GM23338 (cell line): ENCODE measurements at regions not wholly inside any gene's neighbourhood (a gene's known extent, or its start where the extent isn't known, plus 50 kb on each side); places are given as distances from the start of the nearest gene placed in this dataset.

Experiments used
- ATAC-seq: fragments of 200-7000 bp; cut with Tn5 transposase; 3 replicates; pipeline ENCODE4 v1.9.1; 2020
- DNase-seq: peaks from one replicate; pipeline ENCODE4 v3.0.0-alpha.2; 2015; ENCODE audit warnings: low spot score
- H2AFZ ChIP-seq: fragments of 200-600 bp; sonication (generic); 2 replicates; pipeline ENCODE4 v1.8.0; 2016; ENCODE audit warnings: antibody characterized with exemption, mild to moderate bottlenecking, moderate library complexity
- H3F3A ChIP-seq: fragments of 200-600 bp; sonication (generic); replicated peaks from 2 replicates; pipeline ENCODE4 v1.8.0; 2017; ENCODE audit warnings: antibody characterized with exemption, mixed run types, low read depth
- H3K27ac ChIP-seq: fragments of 200-600 bp; sonication (generic); 2 replicates; pipeline ENCODE4 v1.6.1; 2016; ENCODE audit warnings: low read depth
- H3K27me3 ChIP-seq: fragments of 200-600 bp; sonication (generic); 2 replicates; pipeline ENCODE4 v1.8.0; 2016; ENCODE audit warnings: mild to moderate bottlenecking, mixed run types, moderate library complexity; ENCODE audit not compliant: insufficient read depth
- H3K36me3 ChIP-seq: fragments of 200-600 bp; sonication (generic); 2 replicates; pipeline ENCODE4 v1.8.0; 2016; ENCODE audit warnings: mild to moderate bottlenecking; ENCODE audit not compliant: insufficient read depth
- H3K4me1 ChIP-seq: fragments of 200-600 bp; sonication (generic); 2 replicates; pipeline ENCODE4 v1.8.0; 2016; ENCODE audit warnings: mild to moderate bottlenecking, moderate library complexity; ENCODE audit not compliant: insufficient read depth
- H3K4me2 ChIP-seq: fragments of 200-600 bp; sonication (generic); 2 replicates; pipeline ENCODE4 v1.7.1; 2017; ENCODE audit warnings: mixed run types
- H3K4me3 ChIP-seq: fragments of 200-600 bp; sonication (generic); 2 replicates; pipeline ENCODE4 v1.6.1; 2016; ENCODE audit warnings: mixed run types
- H3K79me2 ChIP-seq: fragments of 200-600 bp; sonication (generic); replicated peaks from 2 replicates; pipeline ENCODE4 v1.8.0; 2017; ENCODE audit warnings: mild to moderate bottlenecking; ENCODE audit not compliant: insufficient read depth
- H3K9me2 ChIP-seq: fragments of 200-600 bp; sonication (generic); 2 replicates; pipeline ENCODE4 v1.8.0; 2017; ENCODE audit not compliant: insufficient read depth
- H4K20me1 ChIP-seq: fragments of 200-600 bp; sonication (generic); replicated peaks from 2 replicates; pipeline ENCODE4 v1.8.0; 2017; ENCODE audit warnings: mild to moderate bottlenecking; ENCODE audit not compliant: insufficient read depth
- H3K27ac Mint-ChIP-seq: 2 replicates; pipeline ENCODE4 v1.8.0; 2020; ENCODE audit warnings: inconsistent platforms, mild to moderate bottlenecking, moderate library complexity, mixed read lengths
- H3K27me3 Mint-ChIP-seq: 3 replicates; pipeline ENCODE4 v1.8.0; 2022; ENCODE audit warnings: low read depth, mild to moderate bottlenecking, moderate library complexity, mixed read lengths, inconsistent platforms; ENCODE audit not compliant: insufficient read depth, poor library complexity
- H3K36me3 Mint-ChIP-seq: 3 replicates; pipeline ENCODE4 v1.8.0; 2021; ENCODE audit warnings: low read depth, mild to moderate bottlenecking, inconsistent platforms, moderate library complexity, mixed read lengths
- H3K4me1 Mint-ChIP-seq: 3 replicates; pipeline ENCODE4 v1.8.0; 2020; ENCODE audit warnings: mild to moderate bottlenecking, inconsistent platforms, mixed read lengths
- H3K4me3 Mint-ChIP-seq: 3 replicates; pipeline ENCODE4 v1.8.0; 2021; ENCODE audit warnings: moderate library complexity, mild to moderate bottlenecking, inconsistent platforms, mixed read lengths
- H3K9me3 Mint-ChIP-seq: 3 replicates; pipeline ENCODE4 v1.8.0; 2020; ENCODE audit warnings: moderate library complexity, mild to moderate bottlenecking, inconsistent platforms, mixed read lengths
- CREB1 ChIP-seq: fragments of 250-450 bp; sonication (Bioruptor Pico); IDR thresholded peaks from 2 replicates; pipeline ENCODE4 v1.5.0; 2020; ENCODE audit warnings: low read depth, mild to moderate bottlenecking, moderate library complexity
- EZH2 ChIP-seq: fragments of 200-600 bp; sonication (generic); IDR thresholded peaks from one replicate; pipeline ENCODE4 v1.8.0; 2017; ENCODE audit warnings: antibody characterized with exemption, mild to moderate bottlenecking, low read depth; ENCODE audit not compliant: unreplicated experiment
- EZH2phosphoT487 ChIP-seq: fragments of 200-600 bp; sonication (generic); IDR thresholded peaks from one replicate; pipeline ENCODE4 v1.8.1; 2018; ENCODE audit warnings: antibody characterized with exemption; ENCODE audit not compliant: unreplicated experiment
- JUNB ChIP-seq: IDR thresholded peaks from one replicate; pipeline ENCODE4 v1.6.1; 2016; ENCODE audit warnings: antibody characterized with exemption; ENCODE audit not compliant: unreplicated experiment
- NANOG ChIP-seq: IDR thresholded peaks from 2 replicates; pipeline ENCODE4 v1.6.1; 2016; ENCODE audit warnings: antibody characterized with exemption, borderline replicate concordance
- POLR2AphosphoS5 ChIP-seq: IDR thresholded peaks from 2 replicates; pipeline ENCODE4 v1.6.1; 2016; ENCODE audit warnings: antibody characterized with exemption, low read depth
- STAT1 ChIP-seq: IDR thresholded peaks from one replicate; pipeline ENCODE4 v1.6.1; 2016; ENCODE audit warnings: antibody characterized with exemption; ENCODE audit not compliant: unreplicated experiment
- ZNF114 ChIP-seq: fragments of 250-450 bp; sonication (Bioruptor Pico); IDR thresholded peaks from 2 replicates; pipeline ENCODE4 v1.5.0; 2020; ENCODE audit warnings: mild to moderate bottlenecking, moderate library complexity
- ZNF331 ChIP-seq: fragments of 250-450 bp; sonication (Bioruptor Pico); IDR thresholded peaks from 2 replicates; pipeline ENCODE4 v1.5.0; 2020; ENCODE audit warnings: low read depth, mild to moderate bottlenecking, moderate library complexity
- TF ChIP-seq, protein P1 (sequence below): IDR thresholded peaks from 2 replicates; pipeline ENCODE4 v1.6.1; 2016; ENCODE audit warnings: antibody characterized with exemption
- TF ChIP-seq, protein P2 (sequence below), 2 experiments: fragments of 200-600 bp in 1 of 2; sonication (generic) in 1 of 2; conservative IDR thresholded peaks; 2 replicates each; pipeline versions ENCODE4 v1.5.1 to v1.6.1; 2016 to 2017; ENCODE audit warnings: antibody characterized with exemption in 2 of 2, low read depth in 2 of 2, mild to moderate bottlenecking in 2 of 2, moderate library complexity in 1 of 2
- TF ChIP-seq, protein P3 (sequence below): IDR thresholded peaks from one replicate; pipeline ENCODE4 v1.6.1; 2018; ENCODE audit warnings: antibody characterized with exemption; ENCODE audit not compliant: unreplicated experiment
- TF ChIP-seq, protein P4 (sequence below): fragments of 250-450 bp; sonication (Bioruptor Pico); IDR thresholded peaks from 2 replicates; pipeline ENCODE4 v1.5.0; 2020; ENCODE audit warnings: mild to moderate bottlenecking, moderate library complexity

DNA sequence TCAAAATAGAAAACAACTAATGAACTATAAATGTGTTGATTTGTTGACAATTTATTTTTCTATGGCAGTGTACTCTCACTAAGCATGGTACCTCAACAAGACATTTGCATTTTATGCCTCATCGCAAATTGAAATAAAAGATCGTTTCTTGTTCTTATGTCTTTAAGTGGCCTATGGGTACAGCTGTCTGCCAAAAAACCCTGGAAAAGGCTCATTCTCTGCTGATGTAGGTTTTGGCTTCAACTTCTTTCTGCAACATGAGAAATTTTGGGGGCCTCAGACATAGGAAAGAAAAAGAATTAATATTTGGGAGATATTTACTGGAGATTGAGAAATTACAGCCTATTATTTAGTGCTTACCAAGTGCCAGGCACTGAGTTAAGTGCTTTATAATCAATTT, 205.1 kb upstream of the DPP10 start:
- no peak overlapping the region for H3K27ac Mint-ChIP-seq
- H3K4me3 ChIP-seq, result no peak overlapping the region
- no peaks in the 10 kb centered on the region for H3K9me2 ChIP-seq
- H3F3A ChIP-seq, result no peaks in the 10 kb centered on the region
- no peak overlapping the region for H3K4me2 ChIP-seq
- H3K4me1 ChIP-seq, result no peaks in the 10 kb centered on the region
- H3K36me3 Mint-ChIP-seq, result peaks cover 5% of the 10 kb centered on the region
- no peaks in the 10 kb centered on the region for H4K20me1 ChIP-seq
- DNase-seq (no peak), ATAC-seq (no peak)
- TF ChIP-seq, protein P1, sequence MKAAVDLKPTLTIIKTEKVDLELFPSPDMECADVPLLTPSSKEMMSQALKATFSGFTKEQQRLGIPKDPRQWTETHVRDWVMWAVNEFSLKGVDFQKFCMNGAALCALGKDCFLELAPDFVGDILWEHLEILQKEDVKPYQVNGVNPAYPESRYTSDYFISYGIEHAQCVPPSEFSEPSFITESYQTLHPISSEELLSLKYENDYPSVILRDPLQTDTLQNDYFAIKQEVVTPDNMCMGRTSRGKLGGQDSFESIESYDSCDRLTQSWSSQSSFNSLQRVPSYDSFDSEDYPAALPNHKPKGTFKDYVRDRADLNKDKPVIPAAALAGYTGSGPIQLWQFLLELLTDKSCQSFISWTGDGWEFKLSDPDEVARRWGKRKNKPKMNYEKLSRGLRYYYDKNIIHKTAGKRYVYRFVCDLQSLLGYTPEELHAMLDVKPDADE, result no peak
- no peak for TF ChIP-seq ZNF331
- no peak for TF ChIP-seq POLR2AphosphoS5
- TF ChIP-seq, protein P2, sequence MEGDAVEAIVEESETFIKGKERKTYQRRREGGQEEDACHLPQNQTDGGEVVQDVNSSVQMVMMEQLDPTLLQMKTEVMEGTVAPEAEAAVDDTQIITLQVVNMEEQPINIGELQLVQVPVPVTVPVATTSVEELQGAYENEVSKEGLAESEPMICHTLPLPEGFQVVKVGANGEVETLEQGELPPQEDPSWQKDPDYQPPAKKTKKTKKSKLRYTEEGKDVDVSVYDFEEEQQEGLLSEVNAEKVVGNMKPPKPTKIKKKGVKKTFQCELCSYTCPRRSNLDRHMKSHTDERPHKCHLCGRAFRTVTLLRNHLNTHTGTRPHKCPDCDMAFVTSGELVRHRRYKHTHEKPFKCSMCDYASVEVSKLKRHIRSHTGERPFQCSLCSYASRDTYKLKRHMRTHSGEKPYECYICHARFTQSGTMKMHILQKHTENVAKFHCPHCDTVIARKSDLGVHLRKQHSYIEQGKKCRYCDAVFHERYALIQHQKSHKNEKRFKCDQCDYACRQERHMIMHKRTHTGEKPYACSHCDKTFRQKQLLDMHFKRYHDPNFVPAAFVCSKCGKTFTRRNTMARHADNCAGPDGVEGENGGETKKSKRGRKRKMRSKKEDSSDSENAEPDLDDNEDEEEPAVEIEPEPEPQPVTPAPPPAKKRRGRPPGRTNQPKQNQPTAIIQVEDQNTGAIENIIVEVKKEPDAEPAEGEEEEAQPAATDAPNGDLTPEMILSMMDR (conservative IDR thresholded peaks at IDR 0.05; ENCODE audit: low read depth in 2 of 2), result no peak
- TF ChIP-seq, protein P3, sequence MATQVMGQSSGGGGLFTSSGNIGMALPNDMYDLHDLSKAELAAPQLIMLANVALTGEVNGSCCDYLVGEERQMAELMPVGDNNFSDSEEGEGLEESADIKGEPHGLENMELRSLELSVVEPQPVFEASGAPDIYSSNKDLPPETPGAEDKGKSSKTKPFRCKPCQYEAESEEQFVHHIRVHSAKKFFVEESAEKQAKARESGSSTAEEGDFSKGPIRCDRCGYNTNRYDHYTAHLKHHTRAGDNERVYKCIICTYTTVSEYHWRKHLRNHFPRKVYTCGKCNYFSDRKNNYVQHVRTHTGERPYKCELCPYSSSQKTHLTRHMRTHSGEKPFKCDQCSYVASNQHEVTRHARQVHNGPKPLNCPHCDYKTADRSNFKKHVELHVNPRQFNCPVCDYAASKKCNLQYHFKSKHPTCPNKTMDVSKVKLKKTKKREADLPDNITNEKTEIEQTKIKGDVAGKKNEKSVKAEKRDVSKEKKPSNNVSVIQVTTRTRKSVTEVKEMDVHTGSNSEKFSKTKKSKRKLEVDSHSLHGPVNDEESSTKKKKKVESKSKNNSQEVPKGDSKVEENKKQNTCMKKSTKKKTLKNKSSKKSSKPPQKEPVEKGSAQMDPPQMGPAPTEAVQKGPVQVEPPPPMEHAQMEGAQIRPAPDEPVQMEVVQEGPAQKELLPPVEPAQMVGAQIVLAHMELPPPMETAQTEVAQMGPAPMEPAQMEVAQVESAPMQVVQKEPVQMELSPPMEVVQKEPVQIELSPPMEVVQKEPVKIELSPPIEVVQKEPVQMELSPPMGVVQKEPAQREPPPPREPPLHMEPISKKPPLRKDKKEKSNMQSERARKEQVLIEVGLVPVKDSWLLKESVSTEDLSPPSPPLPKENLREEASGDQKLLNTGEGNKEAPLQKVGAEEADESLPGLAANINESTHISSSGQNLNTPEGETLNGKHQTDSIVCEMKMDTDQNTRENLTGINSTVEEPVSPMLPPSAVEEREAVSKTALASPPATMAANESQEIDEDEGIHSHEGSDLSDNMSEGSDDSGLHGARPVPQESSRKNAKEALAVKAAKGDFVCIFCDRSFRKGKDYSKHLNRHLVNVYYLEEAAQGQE, result no peak
- no peak for TF ChIP-seq JUNB
- no peak for TF ChIP-seq EZH2phosphoT487
- TF ChIP-seq ZNF114 (CRISPR knock-in tag), result no peak
- TF ChIP-seq, protein P4, sequence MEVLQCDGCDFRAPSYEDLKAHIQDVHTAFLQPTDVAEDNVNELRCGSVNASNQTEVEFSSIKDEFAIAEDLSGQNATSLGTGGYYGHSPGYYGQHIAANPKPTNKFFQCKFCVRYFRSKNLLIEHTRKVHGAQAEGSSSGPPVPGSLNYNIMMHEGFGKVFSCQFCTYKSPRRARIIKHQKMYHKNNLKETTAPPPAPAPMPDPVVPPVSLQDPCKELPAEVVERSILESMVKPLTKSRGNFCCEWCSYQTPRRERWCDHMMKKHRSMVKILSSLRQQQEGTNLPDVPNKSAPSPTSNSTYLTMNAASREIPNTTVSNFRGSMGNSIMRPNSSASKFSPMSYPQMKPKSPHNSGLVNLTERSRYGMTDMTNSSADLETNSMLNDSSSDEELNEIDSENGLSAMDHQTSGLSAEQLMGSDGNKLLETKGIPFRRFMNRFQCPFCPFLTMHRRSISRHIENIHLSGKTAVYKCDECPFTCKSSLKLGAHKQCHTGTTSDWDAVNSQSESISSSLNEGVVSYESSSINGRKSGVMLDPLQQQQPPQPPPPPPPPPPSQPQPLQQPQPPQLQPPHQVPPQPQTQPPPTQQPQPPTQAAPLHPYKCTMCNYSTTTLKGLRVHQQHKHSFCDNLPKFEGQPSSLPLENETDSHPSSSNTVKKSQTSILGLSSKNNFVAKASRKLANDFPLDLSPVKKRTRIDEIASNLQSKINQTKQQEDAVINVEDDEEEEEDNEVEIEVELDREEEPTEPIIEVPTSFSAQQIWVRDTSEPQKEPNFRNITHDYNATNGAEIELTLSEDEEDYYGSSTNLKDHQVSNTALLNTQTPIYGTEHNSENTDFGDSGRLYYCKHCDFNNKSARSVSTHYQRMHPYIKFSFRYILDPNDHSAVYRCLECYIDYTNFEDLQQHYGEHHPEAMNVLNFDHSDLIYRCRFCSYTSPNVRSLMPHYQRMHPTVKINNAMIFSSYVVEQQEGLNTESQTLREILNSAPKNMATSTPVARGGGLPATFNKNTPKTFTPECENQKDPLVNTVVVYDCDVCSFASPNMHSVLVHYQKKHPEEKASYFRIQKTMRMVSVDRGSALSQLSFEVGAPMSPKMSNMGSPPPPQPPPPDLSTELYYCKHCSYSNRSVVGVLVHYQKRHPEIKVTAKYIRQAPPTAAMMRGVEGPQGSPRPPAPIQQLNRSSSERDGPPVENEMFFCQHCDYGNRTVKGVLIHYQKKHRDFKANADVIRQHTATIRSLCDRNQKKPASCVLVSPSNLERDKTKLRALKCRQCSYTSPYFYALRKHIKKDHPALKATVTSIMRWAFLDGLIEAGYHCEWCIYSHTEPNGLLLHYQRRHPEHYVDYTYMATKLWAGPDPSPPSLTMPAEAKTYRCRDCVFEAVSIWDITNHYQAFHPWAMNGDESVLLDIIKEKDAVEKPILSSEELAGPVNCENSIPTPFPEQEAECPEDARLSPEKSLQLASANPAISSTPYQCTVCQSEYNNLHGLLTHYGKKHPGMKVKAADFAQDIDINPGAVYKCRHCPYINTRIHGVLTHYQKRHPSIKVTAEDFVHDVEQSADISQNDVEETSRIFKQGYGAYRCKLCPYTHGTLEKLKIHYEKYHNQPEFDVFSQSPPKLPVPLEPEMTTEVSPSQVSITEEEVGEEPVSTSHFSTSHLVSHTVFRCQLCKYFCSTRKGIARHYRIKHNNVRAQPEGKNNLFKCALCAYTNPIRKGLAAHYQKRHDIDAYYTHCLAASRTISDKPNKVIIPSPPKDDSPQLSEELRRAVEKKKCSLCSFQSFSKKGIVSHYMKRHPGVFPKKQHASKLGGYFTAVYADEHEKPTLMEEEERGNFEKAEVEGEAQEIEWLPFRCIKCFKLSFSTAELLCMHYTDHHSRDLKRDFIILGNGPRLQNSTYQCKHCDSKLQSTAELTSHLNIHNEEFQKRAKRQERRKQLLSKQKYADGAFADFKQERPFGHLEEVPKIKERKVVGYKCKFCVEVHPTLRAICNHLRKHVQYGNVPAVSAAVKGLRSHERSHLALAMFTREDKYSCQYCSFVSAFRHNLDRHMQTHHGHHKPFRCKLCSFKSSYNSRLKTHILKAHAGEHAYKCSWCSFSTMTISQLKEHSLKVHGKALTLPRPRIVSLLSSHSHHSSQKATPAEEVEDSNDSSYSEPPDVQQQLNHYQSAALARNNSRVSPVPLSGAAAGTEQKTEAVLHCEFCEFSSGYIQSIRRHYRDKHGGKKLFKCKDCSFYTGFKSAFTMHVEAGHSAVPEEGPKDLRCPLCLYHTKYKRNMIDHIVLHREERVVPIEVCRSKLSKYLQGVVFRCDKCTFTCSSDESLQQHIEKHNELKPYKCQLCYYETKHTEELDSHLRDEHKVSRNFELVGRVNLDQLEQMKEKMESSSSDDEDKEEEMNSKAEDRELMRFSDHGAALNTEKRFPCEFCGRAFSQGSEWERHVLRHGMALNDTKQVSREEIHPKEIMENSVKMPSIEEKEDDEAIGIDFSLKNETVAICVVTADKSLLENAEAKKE (CRISPR knock-in tag), result no peak
- TF ChIP-seq CREB1 (CRISPR knock-in tag), result no peak
- TF ChIP-seq EZH2, result no peak
- no peak for TF ChIP-seq STAT1
- no peak for TF ChIP-seq NANOG
- no peaks in the 10 kb centered on the region for H3K4me1 Mint-ChIP-seq
- no peaks in the 10 kb centered on the region for H3K79me2 ChIP-seq
- H3K4me3 Mint-ChIP-seq, result no peak overlapping the region
- no peak overlapping the region for H3K27ac ChIP-seq
- H3K27me3 Mint-ChIP-seq, result peaks cover 4% of the 10 kb centered on the region
- H3K27me3 ChIP-seq, result no peaks in the 10 kb centered on the region
- no peaks in the 10 kb centered on the region for H3K36me3 ChIP-seq
- H2AFZ ChIP-seq, result no peak overlapping the region
- H3K9me3 Mint-ChIP-seq, result peaks cover 60% of the 10 kb centered on the region
